HPDE6-E6E7 (cell line): ENCODE measurements at regions not wholly inside any gene's neighbourhood (a gene's known extent, or its start where the extent isn't known, plus 50 kb on each side); places are given as distances from the start of the nearest gene placed in this dataset.

Experiments
- DNase-seq: peaks from one replicate; pipeline ENCODE4 v3.0.0; 2011; ENCODE audit warnings: missing footprints; ENCODE audit errors: extremely low spot score

- no peak for DNase-seq
Observed at GRCh38 chr12:124413915-124414314, 119.0 kb downstream of the RFLNA start.

- DNase-seq, result no peak
Observed at GRCh38 chr12:124413401-124413800, 118.5 kb downstream of the RFLNA start.

GRCh38 chr12:124412646-124413015 lies 117.7 kb downstream of the RFLNA start:
- no peak for DNase-seq

- no peak for DNase-seq
Observed at GRCh38 chr12:124411953-124412645, 117.2 kb downstream of the RFLNA start.

GRCh38 chr12:124411281-124411878 lies 116.5 kb downstream of the RFLNA start:
- DNase-seq, result peak; percentile 86

GRCh38 chr12:124410354-124411175 lies 115.7 kb downstream of the RFLNA start:
- DNase-seq, result no peak

GRCh38 chr12:124408822-124409517 lies 114.1 kb downstream of the RFLNA start:
- no peak for DNase-seq

GRCh38 chr12:124407074-124407473 lies 112.2 kb downstream of the RFLNA start:
- DNase-seq, result no peak

GRCh38 chr12:124406043-124406442 lies 111.2 kb downstream of the RFLNA start:
- no peak for DNase-seq

GRCh38 chr12:124405592-124405991 lies 110.7 kb downstream of the RFLNA start:
- no peak for DNase-seq

- no peak for DNase-seq
Observed at GRCh38 chr12:124405151-124405550, 110.3 kb downstream of the RFLNA start.

- DNase-seq, result no peak
Observed at GRCh38 chr12:124404162-124404784, 109.4 kb downstream of the RFLNA start.

- no peak for DNase-seq
Observed at GRCh38 chr12:124403273-124403672, 108.4 kb downstream of the RFLNA start.

- DNase-seq, result no peak
Observed at GRCh38 chr12:124402248-124403066, 107.6 kb downstream of the RFLNA start.

- no peak for DNase-seq
Observed at GRCh38 chr12:124401704-124402221, 106.9 kb downstream of the RFLNA start.

- no peak for DNase-seq
Observed at GRCh38 chr12:124400124-124400523, 105.2 kb downstream of the RFLNA start.

GRCh38 chr12:124399622-124400021 lies 104.7 kb downstream of the RFLNA start:
- DNase-seq, result no peak

- DNase-seq, result no peak
Observed at GRCh38 chr12:124398578-124399227, 103.8 kb downstream of the RFLNA start.

- no peak for DNase-seq
Observed at GRCh38 chr12:124397807-124398577, 103.1 kb downstream of the RFLNA start.

- no peak for DNase-seq
Observed at GRCh38 chr12:124397399-124397679, 102.4 kb downstream of the RFLNA start.
